IPS-15b (cell line): ENCODE measurements at regions not wholly inside any gene's neighbourhood (a gene's known extent, or its start where the extent isn't known, plus 50 kb on each side); places are given as distances from the start of the nearest gene placed in this dataset.

ENCODE experiments used
- H3K27me3 ChIP-seq: one replicate; pipeline ENCODE4 v1.6.1; 2013; ENCODE audit warnings: low read length; ENCODE audit not compliant: control insufficient read depth, insufficient read depth
- H3K36me3 ChIP-seq: one replicate; pipeline ENCODE4 v1.6.1; 2013; ENCODE audit warnings: low read length; ENCODE audit not compliant: control insufficient read depth, insufficient read depth
- H3K4me1 ChIP-seq: one replicate; pipeline ENCODE4 v1.6.1; 2013; ENCODE audit warnings: mild to moderate bottlenecking, low read length; ENCODE audit not compliant: control insufficient read depth, insufficient read depth
- H3K4me3 ChIP-seq: one replicate; pipeline ENCODE4 v1.5.1; 2013; ENCODE audit warnings: low read depth, low read length
- H3K9ac ChIP-seq: one replicate; pipeline ENCODE4 v1.6.1; 2013; ENCODE audit warnings: low read depth, mild to moderate bottlenecking, low read length
- H3K9me3 ChIP-seq: one replicate; pipeline ENCODE4 v1.6.1; 2013; ENCODE audit warnings: mild to moderate bottlenecking, low read length; ENCODE audit not compliant: control insufficient read depth, insufficient read depth

- H3K27me3 ChIP-seq, result no peaks in the 10 kb centered on the region
- H3K9ac ChIP-seq, result no peak overlapping the region
- no peaks in the 10 kb centered on the region for H3K36me3 ChIP-seq
- no peaks in the 10 kb centered on the region for H3K9me3 ChIP-seq
- no peaks in the 10 kb centered on the region for H3K4me1 ChIP-seq
- no peak overlapping the region for H3K4me3 ChIP-seq
Measured at GRCh38 chr10:2387261-2387660, 649.9 kb upstream of the ADARB2 start.

GRCh38 chr10:2380218-2380617 lies 642.9 kb upstream of the ADARB2 start:
- Histone ChIP-seq H3K27me3 (no peaks in the 10 kb centered on the region), H3K36me3 (no peaks in the 10 kb centered on the region), H3K9ac (no peak overlapping the region), H3K9me3 (no peaks in the 10 kb centered on the region), H3K4me3 (no peak overlapping the region), H3K4me1 (no peaks in the 10 kb centered on the region)

GRCh38 chr10:2367083-2367482 lies 629.8 kb upstream of the ADARB2 start:
- H3K4me1 ChIP-seq, result no peaks in the 10 kb centered on the region
- H3K4me3 ChIP-seq, result no peak overlapping the region
- no peaks in the 10 kb centered on the region for H3K36me3 ChIP-seq
- H3K9me3 ChIP-seq, result no peaks in the 10 kb centered on the region
- no peak overlapping the region for H3K9ac ChIP-seq
- H3K27me3 ChIP-seq, result no peaks in the 10 kb centered on the region

GRCh38 chr10:2366264-2366931 lies 629.1 kb upstream of the ADARB2 start:
- Histone ChIP-seq H3K9me3 (no peaks in the 10 kb centered on the region), H3K4me3 (no peak overlapping the region), H3K27me3 (no peaks in the 10 kb centered on the region), H3K36me3 (no peaks in the 10 kb centered on the region), H3K9ac (no peak overlapping the region), H3K4me1 (no peaks in the 10 kb centered on the region)

- Histone ChIP-seq H3K9me3 (no peaks in the 10 kb centered on the region), H3K4me3 (no peak overlapping the region), H3K4me1 (no peaks in the 10 kb centered on the region), H3K36me3 (no peaks in the 10 kb centered on the region), H3K27me3 (no peaks in the 10 kb centered on the region), H3K9ac (no peak overlapping the region)
Measured at GRCh38 chr10:2362331-2362730, 625.0 kb upstream of the ADARB2 start.

GRCh38 chr10:2358586-2358985 lies 621.3 kb upstream of the ADARB2 start:
- H3K9ac ChIP-seq, result no peak overlapping the region
- H3K27me3 ChIP-seq, result no peaks in the 10 kb centered on the region
- no peak overlapping the region for H3K4me3 ChIP-seq
- no peaks in the 10 kb centered on the region for H3K36me3 ChIP-seq
- no peaks in the 10 kb centered on the region for H3K4me1 ChIP-seq
- H3K9me3 ChIP-seq, result no peaks in the 10 kb centered on the region

GRCh38 chr10:2356670-2357069 lies 619.3 kb upstream of the ADARB2 start:
- H3K27me3 ChIP-seq, result no peaks in the 10 kb centered on the region

GRCh38 chr10:2351566-2351965 lies 614.2 kb upstream of the ADARB2 start:
- no peaks in the 10 kb centered on the region for H3K9me3 ChIP-seq

More at GRCh38 chr10:2356670-2357069, 619.3 kb upstream of the ADARB2 start:
- Histone ChIP-seq H3K9ac (no peak overlapping the region), H3K36me3 (no peaks in the 10 kb centered on the region), H3K9me3 (no peaks in the 10 kb centered on the region), H3K4me3 (no peak overlapping the region), H3K4me1 (no peaks in the 10 kb centered on the region)

GRCh38 chr10:2342206-2342605 lies 604.9 kb upstream of the ADARB2 start:
- H3K9ac ChIP-seq, result no peak overlapping the region
- H3K4me3 ChIP-seq, result no peak overlapping the region
- no peaks in the 10 kb centered on the region for H3K4me1 ChIP-seq
- H3K36me3 ChIP-seq, result no peaks in the 10 kb centered on the region
- H3K27me3 ChIP-seq, result no peaks in the 10 kb centered on the region
- H3K9me3 ChIP-seq, result no peaks in the 10 kb centered on the region

More at GRCh38 chr10:2351566-2351965, 614.2 kb upstream of the ADARB2 start:
- Histone ChIP-seq H3K4me3 (no peak overlapping the region), H3K4me1 (no peaks in the 10 kb centered on the region), H3K27me3 (no peaks in the 10 kb centered on the region), H3K36me3 (no peaks in the 10 kb centered on the region), H3K9ac (no peak overlapping the region)

- Histone ChIP-seq H3K9me3 (no peaks in the 10 kb centered on the region), H3K27me3 (no peaks in the 10 kb centered on the region), H3K9ac (no peak overlapping the region), H3K36me3 (no peaks in the 10 kb centered on the region), H3K4me3 (no peak overlapping the region), H3K4me1 (no peaks in the 10 kb centered on the region)
Measured at GRCh38 chr10:2340831-2341647, 603.7 kb upstream of the ADARB2 start.

- H3K9me3 ChIP-seq, result no peaks in the 10 kb centered on the region
- no peak overlapping the region for H3K4me3 ChIP-seq
Measured at GRCh38 chr10:2335626-2336025, 598.3 kb upstream of the ADARB2 start.

GRCh38 chr10:2334575-2334974 lies 597.2 kb upstream of the ADARB2 start:
- Histone ChIP-seq H3K36me3 (no peaks in the 10 kb centered on the region), H3K27me3 (no peaks in the 10 kb centered on the region), H3K9me3 (no peaks in the 10 kb centered on the region), H3K4me1 (no peaks in the 10 kb centered on the region), H3K9ac (no peak overlapping the region), H3K4me3 (no peak overlapping the region)

More at GRCh38 chr10:2335626-2336025, 598.3 kb upstream of the ADARB2 start:
- H3K4me1 ChIP-seq, result no peaks in the 10 kb centered on the region
- H3K9ac ChIP-seq, result no peak overlapping the region
- no peaks in the 10 kb centered on the region for H3K27me3 ChIP-seq
- H3K36me3 ChIP-seq, result no peaks in the 10 kb centered on the region
